Uterus (tissue), 3 donors: ENCODE measurements at regions not wholly inside any gene's neighbourhood (a gene's known extent, or its start where the extent isn't known, plus 50 kb on each side); places are given as distances from the start of the nearest gene placed in this dataset.

Source experiments
- DNase-seq, 2 donors: peaks; one replicate each; pipeline ENCODE4 v3.0.0-alpha.2; 2019 to 2020
- H3K27ac ChIP-seq, 2 donors: fragments of 200-600 bp; sonication (generic); 1 replicate in 1 of 2; 2 replicates in 1 of 2; pipeline ENCODE4 v1.5.1; 2016 to 2018
- H3K27me3 ChIP-seq, 2 donors: fragments of 200-600 bp; sonication (generic); one replicate each; pipeline ENCODE4 v1.5.1; 2018 to 2019; ENCODE audit warnings: control low read depth in 1 of 2
- H3K36me3 ChIP-seq, 2 donors: fragments of 200-600 bp; sonication (generic); one replicate each; pipeline ENCODE4 v1.5.1; 2019; ENCODE audit warnings: control low read depth in 1 of 2
- H3K4me1 ChIP-seq, 2 donors: fragments of 200-600 bp; sonication (generic); one replicate each; pipeline ENCODE4 v1.5.1; 2018 to 2019; ENCODE audit warnings: control low read depth in 1 of 2
- H3K4me3 ChIP-seq, 2 donors: fragments of 200-600 bp; sonication (generic); 1 replicate in 1 of 2; 2 replicates in 1 of 2; pipeline ENCODE4 v1.5.1; 2018 to 2019; ENCODE audit warnings: mild to moderate bottlenecking in 1 of 2
- H3K9me3 ChIP-seq, 2 donors: fragments of 200-600 bp; sonication (generic); one replicate each; pipeline ENCODE4 v1.5.1; 2019; ENCODE audit warnings: control low read depth in 1 of 2
- POLR2A ChIP-seq, 2 donors: fragments of 450-650 bp; IDR thresholded peaks; one replicate each; pipeline ENCODE4 v1.6.1; 2016; ENCODE audit warnings: antibody characterized with exemption in 2 of 2, mild to moderate bottlenecking in 1 of 2, moderate library complexity in 1 of 2
- intact Hi-C: fragments of 100-400 bp; cut with DNase I; formaldehyde crosslinking; loops from one replicate; pipeline ENCODE4 v1.15.1; 2023; ENCODE audit warnings: low total_unique reads
- TF ChIP-seq, protein P1 (sequence below), 4 experiments: fragments of 200-600 bp in 2 of 4; fragments of 450-650 bp in 2 of 4; sonication (generic) in 2 of 4; IDR thresholded peaks; one replicate each; pipeline ENCODE4 v1.5.1; 2016 to 2019; ENCODE audit warnings: antibody characterized with exemption in 4 of 4, mild to moderate bottlenecking in 2 of 4, moderate library complexity in 1 of 4
- donor health status: DM: yes; HTN: yes; CAD: no.

GRCh38 chr3:81029861-81030260, 731.6 kb downstream of the GBE1 start:
- intact Hi-C loops, result no loop called here
- no peak overlapping the region for H3K4me3 ChIP-seq
- no peak for DNase-seq
- H3K36me3 ChIP-seq, result no peaks in the 10 kb centered on the region
- no peaks in the 10 kb centered on the region for H3K27me3 ChIP-seq
- no peak overlapping the region for H3K27ac ChIP-seq
- no peak for TF ChIP-seq POLR2A (IDR thresholded peaks at IDR 0.05)
- TF ChIP-seq, protein P1, sequence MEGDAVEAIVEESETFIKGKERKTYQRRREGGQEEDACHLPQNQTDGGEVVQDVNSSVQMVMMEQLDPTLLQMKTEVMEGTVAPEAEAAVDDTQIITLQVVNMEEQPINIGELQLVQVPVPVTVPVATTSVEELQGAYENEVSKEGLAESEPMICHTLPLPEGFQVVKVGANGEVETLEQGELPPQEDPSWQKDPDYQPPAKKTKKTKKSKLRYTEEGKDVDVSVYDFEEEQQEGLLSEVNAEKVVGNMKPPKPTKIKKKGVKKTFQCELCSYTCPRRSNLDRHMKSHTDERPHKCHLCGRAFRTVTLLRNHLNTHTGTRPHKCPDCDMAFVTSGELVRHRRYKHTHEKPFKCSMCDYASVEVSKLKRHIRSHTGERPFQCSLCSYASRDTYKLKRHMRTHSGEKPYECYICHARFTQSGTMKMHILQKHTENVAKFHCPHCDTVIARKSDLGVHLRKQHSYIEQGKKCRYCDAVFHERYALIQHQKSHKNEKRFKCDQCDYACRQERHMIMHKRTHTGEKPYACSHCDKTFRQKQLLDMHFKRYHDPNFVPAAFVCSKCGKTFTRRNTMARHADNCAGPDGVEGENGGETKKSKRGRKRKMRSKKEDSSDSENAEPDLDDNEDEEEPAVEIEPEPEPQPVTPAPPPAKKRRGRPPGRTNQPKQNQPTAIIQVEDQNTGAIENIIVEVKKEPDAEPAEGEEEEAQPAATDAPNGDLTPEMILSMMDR (IDR thresholded peaks at IDR 0.05), result no peak
- H3K9me3 ChIP-seq, result no peaks in the 10 kb centered on the region
- H3K4me1 ChIP-seq, result no peaks in the 10 kb centered on the region

DNA sequence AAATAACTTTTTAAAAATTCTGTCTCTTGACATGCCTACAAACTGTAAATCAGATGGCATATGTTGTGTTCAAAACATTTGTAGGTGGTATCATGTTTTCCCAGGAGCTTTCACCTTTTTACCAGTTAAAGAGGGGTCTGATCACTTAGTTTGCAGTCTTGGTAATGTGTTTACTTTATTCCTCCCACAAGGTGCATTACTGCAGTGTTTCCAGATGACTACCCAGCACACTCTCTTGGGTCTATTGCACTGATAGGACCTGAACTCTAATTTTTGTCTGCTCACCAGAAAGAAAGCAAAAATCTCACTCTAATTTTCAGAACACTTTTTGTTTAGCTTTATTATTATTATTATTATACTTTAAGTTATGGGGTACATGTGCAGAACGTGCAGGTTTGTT, 734.1 kb downstream of the GBE1 start:
- H3K27ac ChIP-seq, result no peak overlapping the region
- DNase-seq, result no peak
- TF ChIP-seq, protein P1 (IDR thresholded peaks at IDR 0.05), result no peak
- TF ChIP-seq POLR2A (IDR thresholded peaks at IDR 0.05), result no peak
- no peaks in the 10 kb centered on the region for H3K36me3 ChIP-seq
- intact Hi-C loops, result no loop called here
- H3K4me3 ChIP-seq, result no peak overlapping the region
- H3K4me1 ChIP-seq, result no peaks in the 10 kb centered on the region
- no peaks in the 10 kb centered on the region for H3K27me3 ChIP-seq
- H3K9me3 ChIP-seq, result no peaks in the 10 kb centered on the region

GRCh38 chr3:81024560-81024959, 736.9 kb downstream of the GBE1 start:
- no peaks in the 10 kb centered on the region for H3K4me1 ChIP-seq
- intact Hi-C loops, result no loop called here
- H3K9me3 ChIP-seq, result no peaks in the 10 kb centered on the region
- no peak overlapping the region for H3K4me3 ChIP-seq
- no peaks in the 10 kb centered on the region for H3K36me3 ChIP-seq
- no peak for DNase-seq
- H3K27me3 ChIP-seq, result no peaks in the 10 kb centered on the region
- TF ChIP-seq, protein P1 (IDR thresholded peaks at IDR 0.05), result no peak
- no peak for TF ChIP-seq POLR2A (IDR thresholded peaks at IDR 0.05)
- H3K27ac ChIP-seq, result no peak overlapping the region

GRCh38 chr3:81022339-81022738, 739.1 kb downstream of the GBE1 start:
- no peak overlapping the region for H3K4me3 ChIP-seq
- H3K27me3 ChIP-seq, result no peaks in the 10 kb centered on the region
- H3K9me3 ChIP-seq, result no peaks in the 10 kb centered on the region
- no peaks in the 10 kb centered on the region for H3K4me1 ChIP-seq
- DNase-seq, result no peak
- TF ChIP-seq, protein P1 (IDR thresholded peaks at IDR 0.05), result no peak
- TF ChIP-seq POLR2A (IDR thresholded peaks at IDR 0.05), result no peak
- no peaks in the 10 kb centered on the region for H3K36me3 ChIP-seq
- intact Hi-C loops, result no loop called here
- H3K27ac ChIP-seq, result no peak overlapping the region

- H3K4me1 ChIP-seq, result no peaks in the 10 kb centered on the region
- H3K9me3 ChIP-seq, result no peaks in the 10 kb centered on the region
- no peak overlapping the region for H3K27ac ChIP-seq
- no peak overlapping the region for H3K4me3 ChIP-seq
- H3K36me3 ChIP-seq, result no peaks in the 10 kb centered on the region
- DNase-seq, result no peak
- no peaks in the 10 kb centered on the region for H3K27me3 ChIP-seq
- no peak for TF ChIP-seq POLR2A (IDR thresholded peaks at IDR 0.05)
- TF ChIP-seq, protein P1 (IDR thresholded peaks at IDR 0.05), result no peak
- intact Hi-C loops, result no loop called here
These were observed 748.1 kb downstream of the GBE1 start for GRCh38 chr3:81013360-81013759.
